Gastrocnemius medialis (tissue), 4 donors: ENCODE measurements at regions not wholly inside any gene's neighbourhood (a gene's known extent, or its start where the extent isn't known, plus 50 kb on each side); places are given as distances from the start of the nearest gene placed in this dataset.

Source experiments
- ATAC-seq, 2 donors: fragments of 150-250 bp; one replicate each; pipeline ENCODE4 v1.9.1; 2016
- DNase-seq, 2 donors: peaks; one replicate each; pipeline ENCODE4 v3.0.0-alpha.2; 2019
- H3K27ac ChIP-seq, 4 donors: fragments of 200-600 bp; sonication (generic); 1 replicate in 1 of 4; 2 replicates in 3 of 4; pipeline ENCODE4 v1.5.1; 2016 to 2018; ENCODE audit warnings: mild to moderate bottlenecking in 2 of 4, moderate library complexity in 1 of 4
- H3K27me3 ChIP-seq, 3 donors: fragments of 200-600 bp; sonication (generic) in 2 of 3; 1 replicate in 1 of 3; 2 replicates in 2 of 3; pipeline versions ENCODE4 v1.5.1 to v1.6.0; 2016 to 2019; ENCODE audit warnings: mild to moderate bottlenecking in 1 of 3, moderate library complexity in 1 of 3
- H3K36me3 ChIP-seq, 2 donors: fragments of 200-600 bp; sonication (generic) in 1 of 2; one replicate each; pipeline ENCODE4 v1.5.1; 2017 to 2018
- H3K4me1 ChIP-seq, 2 donors: fragments of 200-600 bp; sonication (generic) in 1 of 2; one replicate each; pipeline ENCODE4 v1.5.1; 2016 to 2017; ENCODE audit warnings: mild to moderate bottlenecking in 2 of 2
- H3K4me3 ChIP-seq, 4 donors: fragments of 200-600 bp; sonication (generic) in 3 of 4; 1 replicate in 1 of 4; 2 replicates in 3 of 4; pipeline ENCODE4 v1.5.1; 2016 to 2019; ENCODE audit warnings: mild to moderate bottlenecking in 2 of 4
- H3K9me3 ChIP-seq, 3 donors: fragments of 200-600 bp; sonication (generic) in 2 of 3; 1 replicate in 1 of 3; 2 replicates in 2 of 3; pipeline ENCODE4 v1.5.1; 2016 to 2019
- POLR2A ChIP-seq, 2 donors: fragments of 450-650 bp; IDR thresholded peaks; one replicate each; pipeline ENCODE4 v1.6.1; 2017; ENCODE audit warnings: antibody characterized with exemption in 2 of 2, mild to moderate bottlenecking in 2 of 2, moderate library complexity in 2 of 2
- in situ Hi-C, 4 donors: fragments of 200-750 bp; cut with MboI; loops; one replicate each; pipeline versions ENCODE4 v1.15.0 to v1.8.0; 2017; ENCODE audit warnings: low sequenced_read_pairs in 4 of 4
- intact Hi-C: fragments of 100-400 bp; cut with DNase I; formaldehyde crosslinking; loops from one replicate; pipeline ENCODE4 v1.15.1; 2023; ENCODE audit warnings: low total_unique reads
- TF ChIP-seq, protein P1 (sequence below), 5 experiments: fragments of 450-650 bp in 3 of 5; fragments of 200-600 bp in 2 of 5; sonication (generic) in 2 of 5; IDR thresholded peaks in 4 of 5; conservative IDR thresholded peaks in 1 of 5; 1 replicate in 4 of 5; 2 replicates in 1 of 5; pipeline ENCODE4 v1.5.1; 2016 to 2019; ENCODE audit warnings: antibody characterized with exemption in 5 of 5, mild to moderate bottlenecking in 3 of 5, moderate library complexity in 3 of 5

DNA sequence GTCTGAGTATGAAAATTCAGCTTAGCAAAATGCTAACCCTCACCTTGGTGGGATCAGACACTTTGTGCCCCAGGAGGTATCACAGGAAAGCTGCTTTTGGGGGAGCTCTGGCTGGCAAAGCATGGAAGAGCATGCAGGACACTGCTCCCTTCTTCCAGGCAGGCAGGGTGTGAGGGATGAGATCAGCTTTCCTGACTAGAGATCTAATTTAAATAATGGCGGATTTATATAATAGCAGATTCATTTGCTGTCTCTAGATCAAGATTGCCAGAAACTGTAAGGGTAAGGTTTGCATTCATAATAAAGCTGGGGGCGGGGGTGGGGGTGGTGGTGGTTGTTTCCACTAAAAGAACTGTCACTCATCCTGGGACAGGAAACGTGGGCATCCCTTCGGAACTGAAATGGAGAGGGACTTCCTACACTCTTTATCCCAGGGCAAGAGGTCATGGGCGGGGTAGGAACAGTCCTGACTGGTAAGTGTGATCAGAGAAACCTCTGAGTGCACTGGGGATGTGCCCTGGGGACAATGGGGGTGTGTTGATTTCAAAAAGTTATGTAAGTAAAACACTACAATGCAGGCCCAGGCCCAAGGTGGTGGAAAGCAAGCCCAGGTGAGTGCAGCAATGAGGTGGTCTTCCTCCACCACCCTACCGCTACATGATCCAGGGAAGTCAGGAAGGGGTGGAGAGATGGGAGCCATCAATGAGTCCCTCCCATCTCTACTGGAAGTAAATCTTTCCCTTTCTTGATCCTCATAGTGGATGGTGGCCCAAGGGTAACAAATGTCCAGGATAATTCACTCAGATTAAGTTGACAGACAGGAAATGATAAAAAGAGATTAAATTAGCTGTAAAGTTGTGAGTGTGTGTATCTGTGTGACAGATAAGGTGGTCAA lies 171.4 kb upstream of the SERPINE2 start:
- in situ Hi-C loops, result no loop called here
- no peaks in the 10 kb centered on the region for H3K4me1 ChIP-seq
- H3K36me3 ChIP-seq, result no peaks in the 10 kb centered on the region
- H3K27me3 ChIP-seq, result no peaks in the 10 kb centered on the region
- TF ChIP-seq, protein P1, sequence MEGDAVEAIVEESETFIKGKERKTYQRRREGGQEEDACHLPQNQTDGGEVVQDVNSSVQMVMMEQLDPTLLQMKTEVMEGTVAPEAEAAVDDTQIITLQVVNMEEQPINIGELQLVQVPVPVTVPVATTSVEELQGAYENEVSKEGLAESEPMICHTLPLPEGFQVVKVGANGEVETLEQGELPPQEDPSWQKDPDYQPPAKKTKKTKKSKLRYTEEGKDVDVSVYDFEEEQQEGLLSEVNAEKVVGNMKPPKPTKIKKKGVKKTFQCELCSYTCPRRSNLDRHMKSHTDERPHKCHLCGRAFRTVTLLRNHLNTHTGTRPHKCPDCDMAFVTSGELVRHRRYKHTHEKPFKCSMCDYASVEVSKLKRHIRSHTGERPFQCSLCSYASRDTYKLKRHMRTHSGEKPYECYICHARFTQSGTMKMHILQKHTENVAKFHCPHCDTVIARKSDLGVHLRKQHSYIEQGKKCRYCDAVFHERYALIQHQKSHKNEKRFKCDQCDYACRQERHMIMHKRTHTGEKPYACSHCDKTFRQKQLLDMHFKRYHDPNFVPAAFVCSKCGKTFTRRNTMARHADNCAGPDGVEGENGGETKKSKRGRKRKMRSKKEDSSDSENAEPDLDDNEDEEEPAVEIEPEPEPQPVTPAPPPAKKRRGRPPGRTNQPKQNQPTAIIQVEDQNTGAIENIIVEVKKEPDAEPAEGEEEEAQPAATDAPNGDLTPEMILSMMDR (IDR thresholded peaks at IDR 0.05 in 4 of 5, conservative IDR thresholded peaks at IDR 0.05 in 1 of 5), result no peak
- TF ChIP-seq POLR2A (IDR thresholded peaks at IDR 0.05), result no peak
- no peaks in the 10 kb centered on the region for H3K9me3 ChIP-seq
- no peak for ATAC-seq
- DNase-seq, result no peak
- H3K4me3 ChIP-seq, result no peak overlapping the region
- intact Hi-C loops, result no loop called here
- H3K27ac ChIP-seq, result no peak overlapping the region

DNA sequence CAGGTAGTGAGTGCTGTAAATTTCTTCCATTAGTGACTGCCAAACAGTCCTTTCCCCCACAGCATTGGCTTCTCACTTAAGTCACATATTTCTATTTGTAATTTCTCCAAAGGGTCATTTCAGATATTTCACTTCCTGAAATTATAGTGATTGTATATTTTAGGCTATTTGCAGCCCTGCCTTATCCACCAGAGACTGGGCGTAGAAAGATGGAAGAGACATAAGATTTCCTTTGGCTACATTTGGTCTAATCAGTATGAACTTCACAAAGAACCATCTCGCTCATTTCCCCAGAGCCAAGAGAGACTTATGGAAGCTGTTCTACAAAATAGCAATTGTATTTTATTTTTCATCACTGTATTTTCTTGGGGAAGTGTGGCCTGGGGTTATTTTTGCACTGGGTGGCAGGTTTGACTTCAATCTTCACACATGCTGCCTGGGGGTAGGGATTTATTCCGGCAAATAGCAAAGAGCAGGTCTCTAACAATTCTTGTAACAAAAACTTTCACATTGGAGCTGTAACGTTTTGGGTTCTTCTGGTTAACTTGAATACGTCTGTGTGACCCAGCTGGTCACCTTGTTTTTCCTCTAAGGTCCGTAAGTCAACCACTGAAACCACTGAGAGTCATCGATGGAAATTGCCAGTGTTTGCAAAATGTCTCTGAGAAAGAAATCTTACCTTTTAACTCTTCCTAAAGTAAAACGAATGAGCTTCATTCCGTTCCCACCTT lies 170.6 kb upstream of the SERPINE2 start:
- Histone ChIP-seq H3K9me3 (no peaks in the 10 kb centered on the region), H3K36me3 (no peaks in the 10 kb centered on the region), H3K27ac (no peak overlapping the region), H3K4me1 (no peaks in the 10 kb centered on the region), H3K4me3 (no peak overlapping the region), H3K27me3 (no peaks in the 10 kb centered on the region)
- intact Hi-C loops (no loop called here), in situ Hi-C loops (no loop called here)
- TF ChIP-seq, protein P1 (IDR thresholded peaks at IDR 0.05 in 4 of 5, conservative IDR thresholded peaks at IDR 0.05 in 1 of 5), result no peak
- no peak for TF ChIP-seq POLR2A (IDR thresholded peaks at IDR 0.05)
- ATAC-seq, result no peak
- DNase-seq, result no peak

DNA sequence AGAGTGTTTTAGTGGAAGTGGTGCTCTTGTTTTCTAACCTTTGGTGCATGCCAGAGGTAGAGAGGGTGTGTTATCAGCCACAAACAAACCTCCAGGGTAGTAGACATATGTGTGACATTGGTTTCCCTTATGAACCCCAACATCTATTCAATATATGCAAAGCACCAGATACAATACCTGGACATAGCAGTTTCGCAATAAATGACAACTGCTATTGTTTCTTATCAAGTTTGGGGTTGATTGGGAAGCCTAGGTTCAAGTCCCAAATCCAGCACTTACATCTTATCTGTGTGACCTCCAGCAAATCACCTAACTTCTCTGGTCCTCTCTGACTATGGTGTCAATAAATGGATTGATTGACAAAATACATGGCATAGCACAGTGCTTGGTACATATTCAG lies 169.4 kb upstream of the SERPINE2 start:
- intact Hi-C loops (no loop called here), in situ Hi-C loops (no loop called here)
- H3K4me3 ChIP-seq, result no peak overlapping the region
- no peak for ATAC-seq
- TF ChIP-seq, protein P1 (IDR thresholded peaks at IDR 0.05 in 4 of 5, conservative IDR thresholded peaks at IDR 0.05 in 1 of 5), result no peak
- H3K27me3 ChIP-seq, result no peaks in the 10 kb centered on the region
- no peaks in the 10 kb centered on the region for H3K9me3 ChIP-seq
- DNase-seq, result no peak
- no peaks in the 10 kb centered on the region for H3K4me1 ChIP-seq
- no peak overlapping the region for H3K27ac ChIP-seq
- no peaks in the 10 kb centered on the region for H3K36me3 ChIP-seq

DNA sequence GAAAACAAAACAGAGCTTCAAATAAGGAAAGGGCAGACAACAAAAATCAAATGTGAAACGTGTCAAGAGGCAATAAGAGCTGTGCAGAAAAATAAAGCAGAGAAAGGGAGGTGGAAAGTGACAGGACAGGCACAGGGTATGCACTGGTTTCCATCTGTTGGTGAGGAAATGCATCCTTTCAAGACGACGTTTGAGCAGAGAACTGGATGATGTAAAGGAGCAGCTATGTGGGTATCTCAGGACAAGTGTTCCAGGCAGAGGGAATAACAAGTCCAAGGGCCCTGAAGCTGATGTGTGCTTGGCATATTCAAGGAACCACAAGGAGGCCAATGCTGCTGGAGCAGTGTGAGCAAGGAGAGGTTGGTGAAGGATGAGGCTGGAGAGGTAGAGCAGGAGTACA lies 168.9 kb upstream of the SERPINE2 start:
- Histone ChIP-seq H3K36me3 (no peaks in the 10 kb centered on the region), H3K4me3 (no peak overlapping the region), H3K27me3 (no peaks in the 10 kb centered on the region), H3K4me1 (no peaks in the 10 kb centered on the region), H3K9me3 (no peaks in the 10 kb centered on the region), H3K27ac (no peak overlapping the region)
- no peak for DNase-seq
- intact Hi-C loops, result no loop called here
- ATAC-seq, result no peak
- in situ Hi-C loops, result no loop called here
- TF ChIP-seq, protein P1 (IDR thresholded peaks at IDR 0.05 in 4 of 5, conservative IDR thresholded peaks at IDR 0.05 in 1 of 5), result no peak
- TF ChIP-seq POLR2A (IDR thresholded peaks at IDR 0.05), result no peak
